Vagina (tissue), 2 donors: ENCODE measurements at regions not wholly inside any gene's neighbourhood (a gene's known extent, or its start where the extent isn't known, plus 50 kb on each side); places are given as distances from the start of the nearest gene placed in this dataset.

Source experiments
- POLR2A ChIP-seq, 2 donors: fragments of 450-650 bp; IDR thresholded peaks; one replicate each; pipeline ENCODE4 v1.6.1; 2017; ENCODE audit warnings: antibody characterized with exemption in 2 of 2, mild to moderate bottlenecking in 2 of 2, moderate library complexity in 2 of 2
- POLR2AphosphoS5 ChIP-seq, 2 donors: sonication (generic); formaldehyde crosslinking; IDR thresholded peaks; one replicate each; pipeline ENCODE4 v1.9.0; 2017; ENCODE audit warnings: antibody characterized with exemption in 2 of 2, mild to moderate bottlenecking in 2 of 2, low read depth in 1 of 2; ENCODE audit not compliant: insufficient read depth in 1 of 2

DNA sequence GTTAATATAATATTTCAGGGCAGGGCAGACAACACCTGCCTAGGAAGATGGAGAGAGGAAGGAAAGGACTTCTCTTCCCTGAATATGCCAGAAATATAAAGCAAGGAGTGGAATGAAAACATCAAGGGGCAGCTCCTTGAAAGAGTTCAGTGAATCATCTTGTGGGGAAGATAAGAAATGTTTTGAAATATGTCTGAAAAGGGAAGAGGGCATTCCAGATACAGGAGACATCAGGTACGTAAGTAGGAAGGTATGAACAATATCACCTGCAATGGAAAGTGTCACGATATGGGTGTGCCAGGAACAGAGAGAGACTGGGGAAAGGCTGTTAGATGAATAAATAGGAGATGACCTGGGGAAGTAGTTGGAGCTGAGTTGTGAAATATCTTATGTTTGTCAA is 75.8 kb upstream of the WDR72 start:
- TF ChIP-seq POLR2AphosphoS5 (IDR thresholded peaks at IDR 0.05; ENCODE audit: insufficient read depth in 1 of 2, low read depth in 1 of 2) (no peak), POLR2A (IDR thresholded peaks at IDR 0.05) (no peak)
